ENCODE measurements at regions not wholly inside any gene's neighbourhood (a gene's known extent, or its start where the extent isn't known, plus 50 kb on each side); places are given as distances from the start of the nearest gene placed in this dataset.
"Not testable (repeated sequence)": the region's sequence is repeated elsewhere in the genome, so short reads cannot be mapped to it uniquely, and the experiment has no call there.

DNA sequence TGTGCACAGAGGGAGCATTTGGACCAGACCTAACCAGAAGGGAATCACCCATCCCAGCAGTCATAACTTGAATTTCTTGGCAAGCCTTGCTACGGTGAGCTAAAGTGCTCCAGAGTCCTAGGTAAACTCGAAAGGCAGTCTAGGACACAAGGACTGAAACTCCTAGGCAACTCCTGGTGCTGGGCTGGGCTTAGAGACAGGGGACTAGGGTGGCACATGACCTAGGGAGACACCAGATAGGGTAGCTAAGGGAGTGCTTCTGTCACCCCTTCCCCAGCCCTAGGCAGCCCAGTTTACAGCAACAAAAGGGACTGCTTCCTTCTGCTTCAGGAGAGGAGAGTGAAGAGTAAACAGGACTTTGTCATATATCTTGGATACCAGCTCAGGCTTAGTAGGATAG lies 256.4 kb upstream of the ARHGEF26 start:
- Mint-ChIP-seq H3K27me3 (ENCODE audit: low read depth) (peaks cover 11% of the 10 kb centered on the region), H3K4me1 (ENCODE audit: low read depth) (no peaks in the 10 kb centered on the region), H3K4me3 (no peak overlapping the region), H3K27ac (no peak overlapping the region), H3K9me3 (peaks cover 4% of the 10 kb centered on the region), H3K36me3 (ENCODE audit: low read depth) (no peaks in the 10 kb centered on the region)
- CTCF ChIA-PET, result no interaction called here
- no peak for DNase-seq
- intact Hi-C loops (cut with micrococcal nuclease), result no loop called here

GRCh38 chr3:153866901-153867300 lies 254.3 kb upstream of the ARHGEF26 start:
- Mint-ChIP-seq H3K4me3 (no peak overlapping the region), H3K27ac (no peak overlapping the region), H3K4me1 (ENCODE audit: low read depth) (no peaks in the 10 kb centered on the region), H3K9me3 (peaks cover 4% of the 10 kb centered on the region), H3K27me3 (ENCODE audit: low read depth) (peaks cover 11% of the 10 kb centered on the region), H3K36me3 (ENCODE audit: low read depth) (no peaks in the 10 kb centered on the region)
- CTCF ChIA-PET, result no interaction called here
- intact Hi-C loops (cut with micrococcal nuclease), result no loop called here
- DNase-seq, result no peak

GRCh38 chr3:153874348-153874747 lies 246.8 kb upstream of the ARHGEF26 start:
- H3K4me1 Mint-ChIP-seq (ENCODE audit: low read depth); CTCF ChIA-PET; DNase-seq; H3K27ac Mint-ChIP-seq; intact Hi-C loops (cut with micrococcal nuclease); H3K4me3 Mint-ChIP-seq; H3K27me3 Mint-ChIP-seq (ENCODE audit: low read depth); H3K36me3 Mint-ChIP-seq (ENCODE audit: low read depth): not testable (repeated sequence)
- H3K9me3 Mint-ChIP-seq, result peaks cover 13% of the 10 kb centered on the region

- DNase-seq, result no peak
- CTCF ChIA-PET, result no interaction called here
- no peaks in the 10 kb centered on the region for H3K36me3 Mint-ChIP-seq (ENCODE audit: low read depth)
- H3K9me3 Mint-ChIP-seq, result peaks cover 2% of the 10 kb centered on the region
- H3K27ac Mint-ChIP-seq, result no peak overlapping the region
- H3K4me3 Mint-ChIP-seq, result no peak overlapping the region
- intact Hi-C loops (cut with micrococcal nuclease), result no loop called here
- peaks cover 2% of the 10 kb centered on the region for H3K27me3 Mint-ChIP-seq (ENCODE audit: low read depth)
- H3K4me1 Mint-ChIP-seq (ENCODE audit: low read depth), result no peaks in the 10 kb centered on the region
These were observed 240.7 kb upstream of the ARHGEF26 start for GRCh38 chr3:153880493-153880892.

- Mint-ChIP-seq H3K4me3 (no peak overlapping the region), H3K4me1 (ENCODE audit: low read depth) (no peaks in the 10 kb centered on the region), H3K27ac (no peak overlapping the region), H3K27me3 (ENCODE audit: low read depth) (peaks cover 2% of the 10 kb centered on the region), H3K36me3 (ENCODE audit: low read depth) (no peaks in the 10 kb centered on the region), H3K9me3 (no peaks in the 10 kb centered on the region)
- DNase-seq, result no peak
- intact Hi-C loops (cut with micrococcal nuclease), result no loop called here
- CTCF ChIA-PET, result no interaction called here
These were observed 240.0 kb upstream of the ARHGEF26 start for GRCh38 chr3:153881201-153881600.

- CTCF ChIA-PET, result no interaction called here
- no peaks in the 10 kb centered on the region for H3K9me3 Mint-ChIP-seq
- no peak for DNase-seq
- H3K27me3 Mint-ChIP-seq (ENCODE audit: low read depth), result no peaks in the 10 kb centered on the region
- H3K36me3 Mint-ChIP-seq (ENCODE audit: low read depth), result no peaks in the 10 kb centered on the region
- intact Hi-C loops (cut with micrococcal nuclease), result no loop called here
- no peak overlapping the region for H3K27ac Mint-ChIP-seq
- no peak overlapping the region for H3K4me3 Mint-ChIP-seq
- no peaks in the 10 kb centered on the region for H3K4me1 Mint-ChIP-seq (ENCODE audit: low read depth)
These were observed 235.8 kb upstream of the ARHGEF26 start for GRCh38 chr3:153885359-153885758.

GRCh38 chr3:153889905-153890334 lies 231.3 kb upstream of the ARHGEF26 start:
- H3K9me3 Mint-ChIP-seq, result no peaks in the 10 kb centered on the region
- H3K27me3 Mint-ChIP-seq (ENCODE audit: low read depth), result no peaks in the 10 kb centered on the region
- no peak for DNase-seq
- CTCF ChIA-PET, result no interaction called here
- H3K36me3 Mint-ChIP-seq (ENCODE audit: low read depth), result no peaks in the 10 kb centered on the region
- intact Hi-C loops (cut with micrococcal nuclease), result no loop called here
- no peak overlapping the region for H3K4me3 Mint-ChIP-seq
- no peak overlapping the region for H3K27ac Mint-ChIP-seq
- no peaks in the 10 kb centered on the region for H3K4me1 Mint-ChIP-seq (ENCODE audit: low read depth)

GRCh38 chr3:153892126-153892525 lies 229.1 kb upstream of the ARHGEF26 start:
- intact Hi-C loops (cut with micrococcal nuclease), result no loop called here
- Mint-ChIP-seq H3K4me3 (no peak overlapping the region), H3K36me3 (ENCODE audit: low read depth) (no peaks in the 10 kb centered on the region), H3K4me1 (ENCODE audit: low read depth) (no peaks in the 10 kb centered on the region), H3K27me3 (ENCODE audit: low read depth) (no peaks in the 10 kb centered on the region), H3K27ac (no peak overlapping the region), H3K9me3 (no peaks in the 10 kb centered on the region)
- CTCF ChIA-PET, result no interaction called here
- DNase-seq, result no peak

DNA sequence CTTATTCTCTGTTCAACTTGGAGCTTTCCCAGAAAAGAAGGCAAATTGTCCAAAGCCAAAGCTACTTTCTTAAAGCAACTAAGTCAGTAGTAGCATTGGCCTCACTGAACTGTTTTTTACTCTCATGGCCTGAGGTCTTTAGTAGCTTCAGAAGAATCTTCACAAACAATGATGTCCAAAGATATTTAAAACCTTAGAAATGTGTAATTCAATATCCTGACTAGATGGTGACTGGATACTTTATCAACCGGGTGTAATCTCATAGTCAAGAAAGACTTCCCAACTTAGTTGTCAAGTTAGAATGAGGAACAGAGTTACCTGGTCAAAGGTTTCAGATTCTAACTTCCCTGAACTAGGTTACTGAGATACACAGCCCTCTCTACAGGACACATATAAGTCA lies 226.3 kb upstream of the ARHGEF26 start:
- no peaks in the 10 kb centered on the region for H3K9me3 Mint-ChIP-seq
- H3K27me3 Mint-ChIP-seq (ENCODE audit: low read depth), result no peaks in the 10 kb centered on the region
- intact Hi-C loops (cut with micrococcal nuclease), result no loop called here
- H3K4me1 Mint-ChIP-seq (ENCODE audit: low read depth), result no peaks in the 10 kb centered on the region
- CTCF ChIA-PET, result no interaction called here
- H3K36me3 Mint-ChIP-seq (ENCODE audit: low read depth), result no peaks in the 10 kb centered on the region
- H3K27ac Mint-ChIP-seq, result no peak overlapping the region
- DNase-seq, result no peak
- H3K4me3 Mint-ChIP-seq, result no peak overlapping the region

GRCh38 chr3:153896197-153896596 lies 225.0 kb upstream of the ARHGEF26 start:
- DNase-seq, result no peak
- no peak overlapping the region for H3K27ac Mint-ChIP-seq
- CTCF ChIA-PET, result no interaction called here

GRCh38 chr3:153897025-153897723 lies 224.0 kb upstream of the ARHGEF26 start:
- intact Hi-C loops (cut with micrococcal nuclease), result no loop called here
- CTCF ChIA-PET, result no interaction called here
- Mint-ChIP-seq H3K36me3 (ENCODE audit: low read depth) (no peaks in the 10 kb centered on the region), H3K27ac (no peak overlapping the region), H3K9me3 (no peaks in the 10 kb centered on the region), H3K27me3 (ENCODE audit: low read depth) (no peaks in the 10 kb centered on the region), H3K4me1 (ENCODE audit: low read depth) (no peaks in the 10 kb centered on the region), H3K4me3 (no peak overlapping the region)
- DNase-seq, result no peak

More at GRCh38 chr3:153896197-153896596, 225.0 kb upstream of the ARHGEF26 start:
- Mint-ChIP-seq H3K4me1 (ENCODE audit: low read depth) (no peaks in the 10 kb centered on the region), H3K9me3 (no peaks in the 10 kb centered on the region), H3K4me3 (no peak overlapping the region), H3K27me3 (ENCODE audit: low read depth) (no peaks in the 10 kb centered on the region), H3K36me3 (ENCODE audit: low read depth) (no peaks in the 10 kb centered on the region)
- intact Hi-C loops (cut with micrococcal nuclease), result no loop called here

DNA sequence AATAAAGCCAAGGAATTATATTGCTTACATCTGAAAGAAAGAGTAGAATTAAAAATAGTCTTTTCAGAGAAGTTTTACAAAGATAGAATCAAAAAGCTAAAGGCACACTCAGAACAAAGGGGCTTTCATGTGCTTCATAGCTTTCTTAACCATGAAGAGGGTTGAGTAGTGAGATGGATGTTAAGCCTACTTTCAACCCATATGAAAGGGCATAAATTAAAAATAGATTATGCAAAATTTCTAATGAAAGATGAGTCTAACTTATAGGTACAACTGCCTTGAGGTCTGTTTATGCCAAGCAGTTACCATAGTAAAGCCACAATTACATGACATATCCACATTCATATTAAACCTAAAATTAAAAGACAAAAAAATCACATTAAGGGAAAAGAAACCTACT lies 223.3 kb upstream of the ARHGEF26 start:
- Mint-ChIP-seq H3K36me3 (ENCODE audit: low read depth) (no peaks in the 10 kb centered on the region), H3K27me3 (ENCODE audit: low read depth) (peaks cover 2% of the 10 kb centered on the region), H3K27ac (no peak overlapping the region), H3K4me3 (no peak overlapping the region), H3K4me1 (ENCODE audit: low read depth) (no peaks in the 10 kb centered on the region), H3K9me3 (no peaks in the 10 kb centered on the region)
- intact Hi-C loops (cut with micrococcal nuclease), result no loop called here
- no peak for DNase-seq
- CTCF ChIA-PET, result no interaction called here

- Mint-ChIP-seq H3K36me3 (ENCODE audit: low read depth) (no peaks in the 10 kb centered on the region), H3K27me3 (ENCODE audit: low read depth) (peaks cover 4% of the 10 kb centered on the region), H3K9me3 (peaks cover 3% of the 10 kb centered on the region), H3K27ac (no peak overlapping the region), H3K4me3 (no peak overlapping the region), H3K4me1 (ENCODE audit: low read depth) (no peaks in the 10 kb centered on the region)
- intact Hi-C loops (cut with micrococcal nuclease), result no loop called here
- CTCF ChIA-PET, result no interaction called here
- DNase-seq, result no peak
These were observed 220.0 kb upstream of the ARHGEF26 start for GRCh38 chr3:153901152-153901551.
